ENCODE measurements at regions not wholly inside any gene's neighbourhood (a gene's known extent, or its start where the extent isn't known, plus 50 kb on each side); places are given as distances from the start of the nearest gene placed in this dataset.
"Not testable (repeated sequence)": the region's sequence is repeated elsewhere in the genome, so short reads cannot be mapped to it uniquely, and the experiment has no call there.

DNA sequence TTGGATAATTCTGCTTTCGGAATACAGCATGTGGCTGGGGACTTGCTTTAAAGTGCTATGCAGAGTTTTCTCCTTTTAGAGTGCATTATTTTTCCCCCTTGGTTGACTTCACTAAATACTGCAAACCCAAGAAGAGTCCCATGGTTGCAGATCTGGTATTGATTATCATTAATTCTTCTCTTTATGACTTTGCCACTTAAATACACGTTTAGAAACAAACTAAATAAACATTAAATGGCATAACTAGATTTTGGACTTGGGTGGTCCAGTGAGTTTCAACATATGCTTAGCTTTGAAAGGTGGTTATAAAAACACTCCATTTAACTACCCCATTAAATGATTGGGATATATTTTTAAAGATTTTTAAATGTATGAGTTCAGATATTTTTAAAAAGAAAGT lies 279.2 kb downstream of the SOX4 start:
- no peak for DNase-seq (ENCODE audit: low spot score)
- ChIA-PET POLR2A (no interaction called here), CTCF (ENCODE audit: unreplicated experiment) (no interaction called here)
- Histone ChIP-seq H3K4me3 (ENCODE audit: low read depth, low read length, poor library complexity, severe bottlenecking) (no peak overlapping the region), H3K4me2 (ENCODE audit: low read length) (no peak overlapping the region), H4K20me1 (ENCODE audit: insufficient read depth, low read length) (no peaks in the 10 kb centered on the region), H2AFZ (ENCODE audit: low read length) (no peak overlapping the region), H3K9me2 (ENCODE audit: insufficient read depth, low read length) (no peaks in the 10 kb centered on the region), H3K4me1 (ENCODE audit: insufficient read depth, low read length, poor library complexity, severe bottlenecking) (no peaks in the 10 kb centered on the region), H3K79me2 (ENCODE audit: insufficient read depth, low read depth, low read length) (no peaks in the 10 kb centered on the region), H3K27ac (ENCODE audit: low read depth, low read length, poor library complexity, severe bottlenecking) (no peak overlapping the region), H3K36me3 (ENCODE audit: insufficient read depth, low read length) (no peaks in the 10 kb centered on the region), H3K9me3 (ENCODE audit: low read length) (no peaks in the 10 kb centered on the region)
- intact Hi-C loops (cut with micrococcal nuclease; ENCODE audit: unreplicated experiment) = no loop called here
- no peak for TF ChIP-seq CTCF (conservative IDR thresholded peaks at IDR 0.05; ENCODE audit: low read length)
- no peak for TF ChIP-seq EZH2phosphoT487 (IDR thresholded peaks at IDR 0.05; ENCODE audit: borderline replicate concordance, low read depth, low read length)
- BruUV-seq (replicated peaks) = no TSS peak

GRCh38 chr6:21873562-21873961 lies 280.0 kb downstream of the SOX4 start:
- H4K20me1 ChIP-seq (ENCODE audit: insufficient read depth, low read length) = no peaks in the 10 kb centered on the region
- no peak overlapping the region for H3K27ac ChIP-seq (ENCODE audit: low read depth, low read length, poor library complexity, severe bottlenecking)
- H3K4me1 ChIP-seq (ENCODE audit: insufficient read depth, low read length, poor library complexity, severe bottlenecking) = no peaks in the 10 kb centered on the region
- no peak for TF ChIP-seq CTCF (conservative IDR thresholded peaks at IDR 0.05; ENCODE audit: low read length)
- no peak for TF ChIP-seq EZH2phosphoT487 (IDR thresholded peaks at IDR 0.05; ENCODE audit: borderline replicate concordance, low read depth, low read length)
- no peak overlapping the region for H3K4me2 ChIP-seq (ENCODE audit: low read length)
- no peak overlapping the region for H3K4me3 ChIP-seq (ENCODE audit: low read depth, low read length, poor library complexity, severe bottlenecking)
- DNase-seq (ENCODE audit: low spot score) = no peak
- intact Hi-C loops (cut with micrococcal nuclease; ENCODE audit: unreplicated experiment) = no loop called here
- POLR2A ChIA-PET = interaction anchor here (0.6 kb wide), 1 partner anchor 25 kb away, joined by 3 read pairs; no protein-coding TSS in a partner anchor
- CTCF ChIA-PET (ENCODE audit: unreplicated experiment) = no interaction called here
- no peaks in the 10 kb centered on the region for H3K36me3 ChIP-seq (ENCODE audit: insufficient read depth, low read length)
- no TSS peak for BruUV-seq (replicated peaks)
- no peaks in the 10 kb centered on the region for H3K9me2 ChIP-seq (ENCODE audit: insufficient read depth, low read length)
- no peak overlapping the region for H2AFZ ChIP-seq (ENCODE audit: low read length)
- H3K79me2 ChIP-seq (ENCODE audit: insufficient read depth, low read depth, low read length) = no peaks in the 10 kb centered on the region
- no peaks in the 10 kb centered on the region for H3K9me3 ChIP-seq (ENCODE audit: low read length)

GRCh38 chr6:21874372-21874771 lies 280.8 kb downstream of the SOX4 start:
- Histone ChIP-seq H3K9me2 (ENCODE audit: insufficient read depth, low read length) (no peaks in the 10 kb centered on the region), H3K4me3 (ENCODE audit: low read depth, low read length, poor library complexity, severe bottlenecking) (no peak overlapping the region), H2AFZ (ENCODE audit: low read length) (no peak overlapping the region), H4K20me1 (ENCODE audit: insufficient read depth, low read length) (no peaks in the 10 kb centered on the region), H3K9me3 (ENCODE audit: low read length) (no peaks in the 10 kb centered on the region), H3K79me2 (ENCODE audit: insufficient read depth, low read depth, low read length) (no peaks in the 10 kb centered on the region), H3K4me1 (ENCODE audit: insufficient read depth, low read length, poor library complexity, severe bottlenecking) (no peaks in the 10 kb centered on the region), H3K4me2 (ENCODE audit: low read length) (no peak overlapping the region), H3K36me3 (ENCODE audit: insufficient read depth, low read length) (no peaks in the 10 kb centered on the region), H3K27ac (ENCODE audit: low read depth, low read length, poor library complexity, severe bottlenecking) (no peak overlapping the region)
- BruUV-seq (replicated peaks) = no TSS peak
- intact Hi-C loops (cut with micrococcal nuclease; ENCODE audit: unreplicated experiment) = no loop called here
- CTCF ChIA-PET (ENCODE audit: unreplicated experiment) = interaction anchor here (0.6 kb wide), 1 partner anchor 218 kb away, joined by 3 read pairs; no protein-coding TSS in a partner anchor
- POLR2A ChIA-PET = no interaction called here
- TF ChIP-seq CTCF (conservative IDR thresholded peaks at IDR 0.05; ENCODE audit: low read length) = no peak
- DNase-seq (ENCODE audit: low spot score) = no peak

- intact Hi-C loops (cut with micrococcal nuclease; ENCODE audit: unreplicated experiment) = loop anchor here (5.0 kb wide), 1 partner anchor 310 kb away; no protein-coding TSS in a partner anchor
Observed at GRCh38 chr6:21877037-21877436, 283.5 kb downstream of the SOX4 start.

DNA sequence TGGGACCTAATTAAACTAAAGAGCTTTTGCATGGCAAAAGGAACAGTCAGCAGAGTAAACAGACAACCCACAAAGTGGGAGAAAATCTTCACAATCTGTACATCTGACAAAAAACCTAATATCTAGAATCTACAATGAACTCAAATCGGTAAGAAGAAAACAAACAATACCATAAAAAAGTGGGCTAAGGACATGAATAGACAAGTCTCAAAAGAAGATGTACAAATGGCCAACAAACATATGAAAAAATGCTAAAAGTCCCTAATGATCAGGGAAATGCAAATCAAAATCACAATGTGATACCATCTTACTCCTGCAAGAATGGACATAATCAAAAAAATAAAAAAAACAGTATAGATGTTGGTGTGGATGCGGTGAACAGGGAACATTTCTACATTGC lies 286.7 kb downstream of the SOX4 start:
- CTCF ChIA-PET (ENCODE audit: unreplicated experiment); H3K9me3 ChIP-seq (ENCODE audit: low read length); H3K4me2 ChIP-seq (ENCODE audit: low read length); POLR2A ChIA-PET; H3K4me3 ChIP-seq (ENCODE audit: low read depth, low read length, poor library complexity, severe bottlenecking); BruUV-seq (replicated peaks); H2AFZ ChIP-seq (ENCODE audit: low read length); DNase-seq (ENCODE audit: low spot score); H4K20me1 ChIP-seq (ENCODE audit: insufficient read depth, low read length); H3K27ac ChIP-seq (ENCODE audit: low read depth, low read length, poor library complexity, severe bottlenecking); H3K36me3 ChIP-seq (ENCODE audit: insufficient read depth, low read length); H3K4me1 ChIP-seq (ENCODE audit: insufficient read depth, low read length, poor library complexity, severe bottlenecking); H3K9me2 ChIP-seq (ENCODE audit: insufficient read depth, low read length); intact Hi-C loops (cut with micrococcal nuclease; ENCODE audit: unreplicated experiment); H3K79me2 ChIP-seq (ENCODE audit: insufficient read depth, low read depth, low read length): not testable (repeated sequence)

More at GRCh38 chr6:21877037-21877436, 283.5 kb downstream of the SOX4 start:
- BruUV-seq (replicated peaks); H3K79me2 ChIP-seq (ENCODE audit: insufficient read depth, low read depth, low read length); H3K4me1 ChIP-seq (ENCODE audit: insufficient read depth, low read length, poor library complexity, severe bottlenecking); DNase-seq (ENCODE audit: low spot score); POLR2A ChIA-PET; H3K4me3 ChIP-seq (ENCODE audit: low read depth, low read length, poor library complexity, severe bottlenecking); H3K4me2 ChIP-seq (ENCODE audit: low read length); H4K20me1 ChIP-seq (ENCODE audit: insufficient read depth, low read length); H3K27ac ChIP-seq (ENCODE audit: low read depth, low read length, poor library complexity, severe bottlenecking); H2AFZ ChIP-seq (ENCODE audit: low read length); H3K9me2 ChIP-seq (ENCODE audit: insufficient read depth, low read length); CTCF ChIA-PET (ENCODE audit: unreplicated experiment); H3K36me3 ChIP-seq (ENCODE audit: insufficient read depth, low read length); H3K9me3 ChIP-seq (ENCODE audit: low read length): not testable (repeated sequence)
